ENCODE measurements at regions not wholly inside any gene's neighbourhood (a gene's known extent, or its start where the extent isn't known, plus 50 kb on each side); places are given as distances from the start of the nearest gene placed in this dataset.

GRCh38 chr17:77901481-77901880 lies 57.0 kb upstream of the TNRC6C start (continued):
- no peak for TF ChIP-seq ZNF532 (CRISPR knock-in tag; IDR thresholded peaks at IDR 0.05; ENCODE audit: borderline replicate concordance)
- no peak for TF ChIP-seq SMAD3 (CRISPR knock-in tag; IDR thresholded peaks at IDR 0.05; ENCODE audit: borderline replicate concordance)

- TF ChIP-seq FOXP1 (CRISPR knock-in tag; IDR thresholded peaks at IDR 0.05; ENCODE audit: borderline replicate concordance) (no peak), TEAD4 (CRISPR knock-in tag; IDR thresholded peaks at IDR 0.05) (no peak), USF2 (CRISPR knock-in tag; IDR thresholded peaks at IDR 0.05) (no peak), EMX1 (CRISPR knock-in tag; IDR thresholded peaks at IDR 0.05) (no peak), GRHL2 (CRISPR knock-in tag; IDR thresholded peaks at IDR 0.05; ENCODE audit: insufficient replicate concordance, severe bottlenecking) (no peak), ZNF423 (CRISPR knock-in tag; IDR thresholded peaks at IDR 0.05) (no peak), ELF4 (CRISPR knock-in tag; IDR thresholded peaks at IDR 0.05; ENCODE audit: low read depth) (no peak), ZBTB21 (CRISPR knock-in tag; IDR thresholded peaks at IDR 0.05; ENCODE audit: borderline replicate concordance) (no peak), JAZF1 (CRISPR knock-in tag; IDR thresholded peaks at IDR 0.05) (no peak), ATF2 (CRISPR knock-in tag; IDR thresholded peaks at IDR 0.05; ENCODE audit: borderline replicate concordance, low read depth) (no peak), HMGXB4 (CRISPR knock-in tag; IDR thresholded peaks at IDR 0.05) (no peak), ZNF232 (CRISPR knock-in tag; IDR thresholded peaks at IDR 0.05) (no peak), FOXJ3 (CRISPR knock-in tag; IDR thresholded peaks at IDR 0.05; ENCODE audit: borderline replicate concordance) (no peak), E2F4 (CRISPR knock-in tag; IDR thresholded peaks at IDR 0.05; ENCODE audit: borderline replicate concordance, low read depth) (no peak)
- ATAC-seq (no peak), DNase-seq (ENCODE audit: low spot score) (no peak)
- H3K27me3 Mint-ChIP-seq (ENCODE audit: low read depth), result no peaks in the 10 kb centered on the region; the same call in 1 of the 2 replicates
- H3K27ac Mint-ChIP-seq, result no peak overlapping the region
- no peak overlapping the region for H3K4me3 Mint-ChIP-seq
- peaks cover 20% of the 10 kb centered on the region for H3K4me1 Mint-ChIP-seq
- no peaks in the 10 kb centered on the region for H3K36me3 Mint-ChIP-seq
- CTCF ChIA-PET, result interaction anchor here (1.8 kb wide), 1 partner anchor 13 kb away, joined by 10 read pairs; no protein-coding TSS in a partner anchor
- POLR2A ChIA-PET, result no interaction called here
- H3K9me3 Mint-ChIP-seq, result peaks cover 3% of the 10 kb centered on the region; the same call in 1 of the 2 replicates
These were observed 53.2 kb upstream of the TNRC6C start for GRCh38 chr17:77905266-77905665.

All from WTC11 (cell line).